HEK293T (cell line): ENCODE measurements at regions not wholly inside any gene's neighbourhood (a gene's known extent, or its start where the extent isn't known, plus 50 kb on each side); places are given as distances from the start of the nearest gene placed in this dataset.

Source experiments
- CTCF ChIA-PET: fragments of 350-600 bp; formaldehyde crosslinking; extraction: SDS; loops from one replicate; lab custom pipeline; 2021; ENCODE audit warnings: antibody characterized with exemption, inconsistent platforms; lab: Yijun Ruan, JAX
- POLR2A ChIA-PET: fragments of 350-600 bp; formaldehyde crosslinking; extraction: SDS; loops from one replicate; lab custom pipeline; 2020; ENCODE audit warnings: antibody characterized with exemption, inconsistent platforms; lab: Yijun Ruan, JAX
- DNase-seq: peaks from one replicate; pipeline ENCODE4 v3.0.0; 2012; ENCODE audit warnings: mixed read lengths; ENCODE audit errors: extremely low spot score
- ARNT ChIP-seq: fragments of 450-650 bp; IDR thresholded peaks from 2 replicates; pipeline ENCODE4 v1.6.1; 2017; ENCODE audit warnings: mild to moderate bottlenecking
- BHLHE40 ChIP-seq: fragments of 450-650 bp; IDR thresholded peaks from 2 replicates; pipeline ENCODE4 v1.6.1; 2016; ENCODE audit warnings: mild to moderate bottlenecking, moderate library complexity, borderline replicate concordance
- CTBP1 ChIP-seq: fragments of 450-650 bp; IDR thresholded peaks from 2 replicates; pipeline ENCODE4 v1.6.1; 2016; ENCODE audit warnings: borderline replicate concordance
- ELF4 ChIP-seq: fragments of 450-650 bp; IDR thresholded peaks from 2 replicates; pipeline ENCODE4 v1.6.1; 2017; ENCODE audit warnings: antibody characterized with exemption
- FOXA1 ChIP-seq: fragments of 450-650 bp; IDR thresholded peaks from 2 replicates; pipeline ENCODE4 v1.6.1; 2016; ENCODE audit warnings: mild to moderate bottlenecking
- FOXK2 ChIP-seq: fragments of 450-650 bp; IDR thresholded peaks from 2 replicates; pipeline ENCODE4 v1.6.1; 2016; ENCODE audit warnings: mild to moderate bottlenecking
- FOXM1 ChIP-seq: fragments of 450-650 bp; IDR thresholded peaks from 2 replicates; pipeline ENCODE4 v1.6.1; 2017; ENCODE audit warnings: mild to moderate bottlenecking, borderline replicate concordance
- HDGF ChIP-seq: fragments of 450-650 bp; IDR thresholded peaks from 2 replicates; pipeline ENCODE4 v1.6.1; 2017; ENCODE audit warnings: antibody characterized with exemption, borderline replicate concordance
- L3MBTL2 ChIP-seq: fragments of 450-650 bp; conservative IDR thresholded peaks from 2 replicates; pipeline ENCODE4 v1.6.1; 2016; ENCODE audit warnings: mild to moderate bottlenecking
- LEF1 ChIP-seq: fragments of 450-650 bp; IDR thresholded peaks from 2 replicates; pipeline ENCODE4 v1.6.1; 2017; ENCODE audit warnings: mild to moderate bottlenecking, borderline replicate concordance
- NFRKB ChIP-seq: fragments of 450-650 bp; IDR thresholded peaks from 2 replicates; pipeline ENCODE4 v1.6.1; 2016; ENCODE audit warnings: mild to moderate bottlenecking, moderate library complexity
- PKNOX1 ChIP-seq: fragments of 450-650 bp; IDR thresholded peaks from 2 replicates; pipeline ENCODE4 v1.6.1; 2016
- SP1 ChIP-seq: fragments of 450-650 bp; IDR thresholded peaks from 2 replicates; pipeline ENCODE4 v1.6.1; 2017
- SUZ12 ChIP-seq: fragments of 450-650 bp; IDR thresholded peaks from 2 replicates; pipeline ENCODE4 v1.6.1; 2016; ENCODE audit warnings: mild to moderate bottlenecking
- TARDBP ChIP-seq: fragments of 450-650 bp; IDR thresholded peaks from 2 replicates; pipeline ENCODE4 v1.6.1; 2016
- ZNF384 ChIP-seq: fragments of 450-650 bp; IDR thresholded peaks from 2 replicates; pipeline ENCODE4 v1.6.1; 2016

GRCh38 chr12:58557661-58558060, 362.6 kb downstream of the LRIG3 start:
- TF ChIP-seq LEF1 (no peak), ELF4 (no peak), FOXK2 (no peak), ARNT (no peak), ZNF384 (no peak), CTBP1 (no peak), PKNOX1 (no peak), BHLHE40 (no peak), FOXM1 (no peak), HDGF (no peak), TARDBP (no peak)
- CTCF ChIA-PET = no interaction called here
- DNase-seq = no peak
- POLR2A ChIA-PET = no interaction called here

GRCh38 chr12:58563621-58564020, 356.7 kb downstream of the LRIG3 start:
- CTCF ChIA-PET = no interaction called here
- TF ChIP-seq PKNOX1 = no peak
- no peak for TF ChIP-seq SP1
- no peak for TF ChIP-seq L3MBTL2
- no peak for TF ChIP-seq LEF1
- TF ChIP-seq TARDBP = no peak
- TF ChIP-seq ARNT = no peak
- TF ChIP-seq SUZ12 = no peak
- TF ChIP-seq BHLHE40 = no peak
- TF ChIP-seq FOXM1 = no peak
- no peak for TF ChIP-seq CTBP1
- no peak for TF ChIP-seq ELF4
- TF ChIP-seq NFRKB = no peak
- no peak for TF ChIP-seq ZNF384
- TF ChIP-seq HDGF = no peak
- TF ChIP-seq FOXK2 = no peak
- no peak for TF ChIP-seq FOXA1
- DNase-seq = no peak
- POLR2A ChIA-PET = no interaction called here

GRCh38 chr12:58564721-58565120, 355.6 kb downstream of the LRIG3 start:
- no peak for DNase-seq
- POLR2A ChIA-PET = no interaction called here
- CTCF ChIA-PET = no interaction called here
- no peak for TF ChIP-seq CTBP1
- TF ChIP-seq FOXA1 = no peak
- no peak for TF ChIP-seq ARNT
- no peak for TF ChIP-seq FOXM1
- no peak for TF ChIP-seq TARDBP

GRCh38 chr12:58566599-58566998, 353.7 kb downstream of the LRIG3 start:
- DNase-seq = no peak
- TF ChIP-seq ELF4 = no peak
- TF ChIP-seq ARNT = no peak
- POLR2A ChIA-PET = no interaction called here
- CTCF ChIA-PET = no interaction called here

- TF ChIP-seq TARDBP = no peak
- no peak for TF ChIP-seq FOXM1
- TF ChIP-seq FOXA1 = no peak
- TF ChIP-seq PKNOX1 = no peak
- TF ChIP-seq CTBP1 = no peak
- no peak for DNase-seq
- ChIA-PET POLR2A (no interaction called here), CTCF (no interaction called here)
These were observed 353.1 kb downstream of the LRIG3 start for GRCh38 chr12:58567189-58567588.

- DNase-seq = no peak
- CTCF ChIA-PET = no interaction called here
- POLR2A ChIA-PET = no interaction called here
- TF ChIP-seq PKNOX1 (no peak), FOXK2 (no peak), CTBP1 (no peak), LEF1 (no peak), FOXM1 (no peak), BHLHE40 (no peak), TARDBP (no peak), SUZ12 (no peak), FOXA1 (no peak), L3MBTL2 (no peak), ZNF384 (no peak), SP1 (no peak), ARNT (no peak), ELF4 (no peak), NFRKB (no peak), HDGF (no peak)
These were observed 349.9 kb downstream of the LRIG3 start for GRCh38 chr12:58570411-58570810.

GRCh38 chr12:58575256-58575655, 345.0 kb downstream of the LRIG3 start:
- POLR2A ChIA-PET = no interaction called here
- CTCF ChIA-PET = no interaction called here
- DNase-seq = no peak
- TF ChIP-seq ARNT (no peak), CTBP1 (no peak), FOXA1 (no peak), LEF1 (no peak), HDGF (no peak), ZNF384 (no peak)
